ENCODE measurements at regions not wholly inside any gene's neighbourhood (a gene's known extent, or its start where the extent isn't known, plus 50 kb on each side); places are given as distances from the start of the nearest gene placed in this dataset.

DNA sequence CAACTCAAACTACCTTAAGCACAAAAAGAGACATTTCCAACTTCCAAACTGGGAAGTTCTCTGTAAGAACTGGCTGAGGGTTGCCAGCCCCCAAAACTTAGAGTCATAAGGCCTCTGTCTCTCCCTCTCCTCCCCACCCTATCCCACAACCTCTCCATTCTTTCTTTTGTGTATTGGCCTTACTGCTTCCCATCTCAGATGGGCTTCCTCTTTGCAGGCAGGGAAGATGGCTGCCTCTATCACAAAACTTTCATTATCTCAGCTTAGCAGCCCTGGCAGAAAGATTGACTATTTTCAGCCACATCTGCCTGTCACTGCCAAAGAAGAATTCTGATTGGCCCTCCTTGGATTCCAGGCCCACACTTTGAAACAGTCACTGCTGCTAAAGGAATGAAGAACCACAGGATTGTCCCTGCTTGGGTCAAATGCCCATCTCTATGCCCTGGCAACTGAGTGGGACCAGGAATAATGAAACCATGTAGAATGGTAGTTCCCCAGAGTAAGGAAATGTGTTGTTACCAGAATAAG lies 58.0 kb upstream of the PRKAR2B start:
- TF ChIP-seq, protein P1, sequence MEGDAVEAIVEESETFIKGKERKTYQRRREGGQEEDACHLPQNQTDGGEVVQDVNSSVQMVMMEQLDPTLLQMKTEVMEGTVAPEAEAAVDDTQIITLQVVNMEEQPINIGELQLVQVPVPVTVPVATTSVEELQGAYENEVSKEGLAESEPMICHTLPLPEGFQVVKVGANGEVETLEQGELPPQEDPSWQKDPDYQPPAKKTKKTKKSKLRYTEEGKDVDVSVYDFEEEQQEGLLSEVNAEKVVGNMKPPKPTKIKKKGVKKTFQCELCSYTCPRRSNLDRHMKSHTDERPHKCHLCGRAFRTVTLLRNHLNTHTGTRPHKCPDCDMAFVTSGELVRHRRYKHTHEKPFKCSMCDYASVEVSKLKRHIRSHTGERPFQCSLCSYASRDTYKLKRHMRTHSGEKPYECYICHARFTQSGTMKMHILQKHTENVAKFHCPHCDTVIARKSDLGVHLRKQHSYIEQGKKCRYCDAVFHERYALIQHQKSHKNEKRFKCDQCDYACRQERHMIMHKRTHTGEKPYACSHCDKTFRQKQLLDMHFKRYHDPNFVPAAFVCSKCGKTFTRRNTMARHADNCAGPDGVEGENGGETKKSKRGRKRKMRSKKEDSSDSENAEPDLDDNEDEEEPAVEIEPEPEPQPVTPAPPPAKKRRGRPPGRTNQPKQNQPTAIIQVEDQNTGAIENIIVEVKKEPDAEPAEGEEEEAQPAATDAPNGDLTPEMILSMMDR (IDR thresholded peaks at IDR 0.05; ENCODE audit: low read depth, low read length, poor library complexity, severe bottlenecking): no peak
- no peak for TF ChIP-seq EZH2phosphoT487 (IDR thresholded peaks at IDR 0.05; ENCODE audit: borderline replicate concordance, low read length)

Data from DOHH2 (cell line).